ENCODE measurements at regions not wholly inside any gene's neighbourhood (a gene's known extent, or its start where the extent isn't known, plus 50 kb on each side); places are given as distances from the start of the nearest gene placed in this dataset.

- no peak overlapping the region for H2BK20ac ChIP-seq (ENCODE audit: low read depth, low read length, poor library complexity, severe bottlenecking)
- no peak overlapping the region for H3K27ac ChIP-seq (ENCODE audit: insufficient read length, low read depth, low read length)
- H3K23ac ChIP-seq (ENCODE audit: insufficient read length, low read depth, low read length): no peak overlapping the region
- no peak overlapping the region for H3K4ac ChIP-seq (ENCODE audit: low read depth, low read length)
- no peaks in the 10 kb centered on the region for H3K4me1 ChIP-seq (ENCODE audit: insufficient read depth, low read length)
- H3K79me2 ChIP-seq (ENCODE audit: insufficient read depth, low read length): no peaks in the 10 kb centered on the region
- H4K20me1 ChIP-seq (ENCODE audit: control insufficient read depth, insufficient read depth, insufficient read length): no peaks in the 10 kb centered on the region
- no peak for TF ChIP-seq CTCF (conservative IDR thresholded peaks at IDR 0.05)
- H3K14ac ChIP-seq (ENCODE audit: insufficient read depth, low read length): no peak overlapping the region
- no peak overlapping the region for H3K9ac ChIP-seq (ENCODE audit: extremely low read depth, insufficient read length, low read length)
- no peak overlapping the region for H2BK120ac ChIP-seq (ENCODE audit: low read depth, low read length, poor library complexity, severe bottlenecking)
- no peaks in the 10 kb centered on the region for H3K9me3 ChIP-seq (ENCODE audit: control insufficient read depth, low read depth, low read length)
- no peak for DNase-seq
- no peak overlapping the region for H3K18ac ChIP-seq (ENCODE audit: insufficient read length, low read depth, low read length)
- Mint-ChIP-seq H3K9me3 (no peaks in the 10 kb centered on the region), H3K36me3 (ENCODE audit: insufficient read depth in 1 of 3, low read depth in 3 of 3) (no peaks in the 10 kb centered on the region), H3K27ac (no peak overlapping the region), H3K27me3 (ENCODE audit: low read depth) (no peaks in the 10 kb centered on the region), H3K4me1 (no peaks in the 10 kb centered on the region), H3K4me3 (no peak overlapping the region)
- no peaks in the 10 kb centered on the region for H3K79me1 ChIP-seq (ENCODE audit: insufficient read depth, low read depth, low read length, poor library complexity, severe bottlenecking)
- H2BK12ac ChIP-seq (ENCODE audit: insufficient read length, low read depth, low read length): no peak overlapping the region
- no peak overlapping the region for H4K5ac ChIP-seq (ENCODE audit: insufficient read length, low read depth, low read length)
- no peak overlapping the region for H2AK5ac ChIP-seq (ENCODE audit: insufficient read length, low read length)
- no peak overlapping the region for H3K56ac ChIP-seq (ENCODE audit: insufficient read length, low read depth, low read length)
- no peak overlapping the region for H2AFZ ChIP-seq (ENCODE audit: low read length)
- no peak overlapping the region for H4K91ac ChIP-seq (ENCODE audit: insufficient read length, low read depth, low read length)
- no peak overlapping the region for H3K4me2 ChIP-seq (ENCODE audit: insufficient read depth, insufficient read length, low read length)
- no peak overlapping the region for H4K8ac ChIP-seq (replicated peaks; ENCODE audit: insufficient read length, low read depth, low read length)
- H3K27me3 ChIP-seq (ENCODE audit: insufficient read depth, low read length): no peaks in the 10 kb centered on the region
- no peak overlapping the region for H2BK5ac ChIP-seq (ENCODE audit: insufficient read length, low read length)
- no peak overlapping the region for H2BK15ac ChIP-seq (ENCODE audit: low read depth, low read length)
- H3T11ph ChIP-seq (ENCODE audit: low read length): no peak overlapping the region
- WGBS (ENCODE audit: extremely low coverage, insufficient read length, low lambda C conversion rate): no CpG with 5 or more reads among the region's 5 CpGs
- H3K23me2 ChIP-seq (ENCODE audit: insufficient read length, low read depth, low read length, poor library complexity, severe bottlenecking): no peaks in the 10 kb centered on the region
These were observed 114.2 kb downstream of the CNTN3 start for GRCh38 chr3:74500257-74500656.

All from H9 (cell line).